NCI-H2196 (cell line): ENCODE measurements at regions not wholly inside any gene's neighbourhood (a gene's known extent, or its start where the extent isn't known, plus 50 kb on each side); places are given as distances from the start of the nearest gene placed in this dataset.
"Not testable (repeated sequence)": the region's sequence is repeated elsewhere in the genome, so short reads cannot be mapped to it uniquely, and the experiment has no call there.

ENCODE experiments used
- DNase-seq: peaks from one replicate; lab custom pipeline; 2025; ENCODE audit not compliant: unreplicated experiment; lab: John Stamatoyannopoulos, UW

DNA sequence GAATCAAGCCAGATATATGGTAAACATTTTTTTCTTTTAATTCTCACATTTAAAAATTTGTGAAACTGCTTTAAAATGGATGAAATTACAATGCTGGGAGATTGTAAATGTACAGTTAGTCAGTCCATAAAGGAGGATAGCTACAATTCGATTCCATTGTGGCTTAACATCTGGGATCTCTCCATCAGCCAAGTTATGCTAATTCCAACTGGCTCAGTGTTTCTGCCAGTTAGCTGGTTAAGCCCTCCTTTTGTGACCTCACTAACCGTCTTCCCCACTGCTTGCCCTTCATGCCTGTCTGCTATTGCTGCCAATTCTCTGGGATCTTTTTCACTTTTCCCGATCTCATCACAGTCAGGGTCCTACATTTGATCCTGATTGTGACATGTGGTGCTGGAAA is 1347.6 kb downstream of the CDH11 start:
- DNase-seq = no peak

DNA sequence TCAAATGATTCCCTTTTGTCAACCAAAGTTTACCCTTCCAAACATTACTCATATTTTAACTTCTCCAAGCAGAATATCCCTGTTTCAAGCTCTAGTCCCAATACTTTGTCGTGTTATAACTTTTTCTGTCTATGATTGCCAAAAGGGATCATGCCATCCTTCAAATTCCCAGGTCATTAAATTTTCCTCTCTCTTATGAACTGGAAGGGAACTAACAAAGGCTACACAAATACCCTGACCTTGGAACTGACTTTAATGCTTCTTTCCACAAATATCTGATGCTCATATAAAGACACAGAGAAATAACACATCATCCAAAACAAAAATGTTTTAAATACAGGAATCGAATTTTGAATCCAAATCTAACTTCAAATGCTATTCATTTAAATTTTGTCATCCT is 1352.7 kb downstream of the CDH11 start:
- no peak for DNase-seq

GRCh38 chr16:63760246-63760645 is 1361.6 kb downstream of the CDH11 start:
- DNase-seq = not testable (repeated sequence)

GRCh38 chr16:63752347-63752746 is 1369.5 kb downstream of the CDH11 start:
- no peak for DNase-seq

- DNase-seq = no peak
Measured at GRCh38 chr16:63749276-63749675, 1372.6 kb downstream of the CDH11 start.

DNA sequence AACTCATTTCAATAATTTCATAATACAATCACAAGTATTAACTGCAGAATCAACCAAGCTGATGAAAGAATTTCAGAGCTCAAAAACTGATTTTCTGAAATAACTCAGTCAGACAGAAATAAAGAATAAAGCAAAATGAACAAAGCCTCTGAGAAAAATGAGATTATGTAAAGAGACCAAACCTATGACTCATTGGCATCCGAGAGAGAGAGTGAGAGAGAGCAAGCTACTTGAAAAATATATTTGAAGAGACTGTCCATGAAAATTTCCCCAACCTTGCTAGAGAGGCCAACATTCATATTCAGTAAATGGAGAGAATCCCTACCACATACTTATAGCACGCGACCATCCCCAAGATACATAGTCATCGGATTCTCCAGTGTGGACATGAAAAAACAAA is 1376.4 kb downstream of the CDH11 start:
- no peak for DNase-seq

DNA sequence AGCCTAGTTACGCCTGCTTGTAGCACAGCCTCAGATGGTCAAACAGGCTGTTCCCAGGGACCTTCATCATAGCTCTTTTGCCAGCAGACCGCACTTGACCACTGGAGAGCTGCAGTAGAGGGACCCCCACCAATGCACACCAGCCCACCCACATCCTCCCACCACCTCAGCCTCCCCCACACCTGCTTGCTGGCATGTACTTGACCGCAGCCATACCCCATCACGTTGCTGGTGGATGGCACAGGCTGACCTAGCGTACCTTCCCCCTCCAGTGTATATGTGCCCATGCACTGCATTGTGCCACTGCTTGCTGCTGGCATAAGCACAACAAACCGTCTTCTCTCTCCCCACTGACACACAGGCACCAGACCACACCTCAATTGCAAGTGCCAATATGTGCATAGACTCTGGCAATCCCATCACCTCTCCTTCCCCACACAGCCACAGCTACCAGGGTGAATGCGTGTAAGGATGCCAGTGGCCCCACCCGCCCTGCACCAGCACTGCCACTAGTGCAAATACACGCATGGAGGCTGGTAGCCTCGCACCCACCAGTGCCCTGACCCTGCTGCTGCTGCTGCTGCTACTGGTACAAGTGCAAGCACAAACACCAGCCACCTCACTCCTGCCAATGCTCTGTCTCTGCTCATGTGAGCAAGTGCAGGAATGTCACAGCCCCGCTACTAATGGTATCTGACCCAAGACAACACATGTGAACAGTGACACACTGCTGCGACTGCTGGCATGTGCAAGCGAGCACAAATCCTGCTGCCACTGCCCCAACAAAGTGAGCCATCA is 1377.6 kb downstream of the CDH11 start:
- no peak for DNase-seq

- no peak for DNase-seq
Measured at GRCh38 chr16:63742150-63742549, 1379.7 kb downstream of the CDH11 start.

- no peak for DNase-seq
Measured at GRCh38 chr16:63737633-63738032, 1384.2 kb downstream of the CDH11 start.

- no peak for DNase-seq
Measured at GRCh38 chr16:63735456-63735855, 1386.4 kb downstream of the CDH11 start.

DNA sequence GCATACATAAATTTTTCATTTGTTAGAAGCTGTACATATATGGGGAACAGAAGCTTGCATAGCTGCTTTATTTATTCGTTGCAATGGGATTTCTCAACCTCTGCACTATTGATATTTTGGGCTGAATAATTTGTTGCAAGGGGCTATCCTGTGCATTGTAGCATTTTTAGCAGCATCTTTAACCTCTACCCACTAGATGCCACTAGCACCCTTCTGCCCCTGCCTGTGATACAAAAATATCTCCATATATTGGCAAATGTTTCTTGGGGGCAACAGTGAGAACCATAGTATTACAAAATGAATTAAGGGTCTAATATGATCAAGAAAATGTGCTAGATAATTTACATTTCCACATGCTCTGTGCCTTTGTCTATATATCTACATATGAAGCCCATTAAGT is 1401.0 kb downstream of the CDH11 start:
- DNase-seq = no peak

GRCh38 chr16:63719926-63720325 is 1401.9 kb downstream of the CDH11 start:
- no peak for DNase-seq

- no peak for DNase-seq
Measured at GRCh38 chr16:63717806-63718205, 1404.1 kb downstream of the CDH11 start.

- DNase-seq = peak; percentile 45
Measured at GRCh38 chr16:63714876-63715275, 1407.0 kb downstream of the CDH11 start.

GRCh38 chr16:63712725-63713124 is 1409.1 kb downstream of the CDH11 start:
- no peak for DNase-seq

DNA sequence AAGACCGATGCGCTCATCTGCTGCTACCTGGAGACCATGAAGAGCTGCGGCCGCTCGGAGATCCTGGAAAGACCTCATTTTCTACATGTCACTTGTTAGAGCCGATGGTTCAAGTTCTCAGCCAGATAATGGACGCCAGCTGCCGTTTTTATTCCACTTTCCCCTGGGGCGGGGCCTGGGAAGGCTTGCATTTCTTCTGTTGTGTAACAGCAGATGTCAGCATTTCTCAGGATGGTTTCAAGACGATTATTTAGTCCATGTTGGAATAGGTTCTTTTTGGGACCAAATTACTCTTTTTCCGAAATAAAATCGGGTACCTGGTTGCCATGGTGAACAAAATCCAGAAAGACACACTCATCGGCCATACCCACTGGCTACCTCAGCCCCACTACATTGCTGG is 1418.3 kb downstream of the CDH11 start:
- DNase-seq = no peak

GRCh38 chr16:63702981-63703590 is 1418.8 kb downstream of the CDH11 start:
- DNase-seq = no peak

- no peak for DNase-seq
Measured at GRCh38 chr16:63697736-63698135, 1424.1 kb downstream of the CDH11 start.

DNA sequence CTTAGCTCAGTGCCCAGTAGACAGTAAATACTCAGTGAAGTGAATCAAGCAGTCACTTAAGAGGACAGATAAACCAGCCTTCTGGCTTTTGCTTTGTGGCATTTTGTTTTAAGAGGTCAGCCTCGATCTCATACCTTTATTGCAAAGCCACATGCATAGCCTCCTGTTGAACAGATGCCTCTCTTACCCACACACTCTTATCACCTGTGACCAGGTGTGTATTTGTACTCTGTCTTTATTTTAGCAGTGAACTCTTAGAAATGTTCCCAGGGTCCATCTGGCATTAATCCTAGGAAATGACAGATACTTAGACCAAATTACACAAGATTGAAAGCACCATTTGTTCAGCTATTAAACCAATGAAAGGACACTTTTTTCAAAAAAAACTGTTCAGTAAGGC is 1426.5 kb downstream of the CDH11 start:
- DNase-seq = no peak

DNA sequence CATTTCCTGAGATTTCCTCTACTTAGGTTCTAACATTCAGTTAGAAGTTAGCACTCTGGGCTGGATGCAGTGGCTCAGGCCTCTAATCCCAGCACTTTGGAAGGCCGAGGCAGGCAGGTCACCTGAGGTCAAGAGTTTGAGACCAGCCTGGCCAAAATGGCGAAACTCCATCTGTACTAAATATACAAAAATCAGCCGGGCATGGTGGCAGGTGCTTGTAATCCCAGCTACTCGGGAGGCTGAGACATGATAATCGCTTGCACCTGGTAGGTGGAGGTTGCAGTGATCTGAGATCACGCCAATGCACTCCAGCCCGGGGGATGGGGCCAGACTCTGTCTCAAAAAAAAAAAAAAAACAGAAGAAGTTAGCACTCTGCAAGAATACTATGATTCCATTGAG is 1430.9 kb downstream of the CDH11 start:
- peak; percentile 9 for DNase-seq

DNA sequence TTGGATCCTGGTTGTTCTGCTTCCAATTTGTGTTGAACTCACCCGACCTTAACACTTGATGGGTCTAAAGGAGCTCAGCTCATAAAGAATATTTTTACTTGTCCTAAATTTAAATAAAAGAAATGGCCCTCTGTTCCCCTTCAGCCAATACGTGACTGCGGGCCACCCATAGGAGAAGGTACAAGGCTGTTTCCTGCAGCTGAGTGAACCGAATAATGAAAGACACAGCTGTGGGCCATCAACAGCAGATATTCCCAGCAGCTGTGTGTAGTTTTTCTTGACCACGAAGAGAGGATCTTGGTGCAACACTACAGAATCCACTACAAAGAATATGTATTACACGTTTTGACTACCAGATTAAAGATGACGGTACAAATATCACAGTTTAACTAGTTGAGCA is 1431.6 kb downstream of the CDH11 start:
- DNase-seq = no peak

- no peak for DNase-seq
Measured at GRCh38 chr16:63689068-63689467, 1432.8 kb downstream of the CDH11 start.
